Stomach (tissue), 8 donors: ENCODE measurements at regions not wholly inside any gene's neighbourhood (a gene's known extent, or its start where the extent isn't known, plus 50 kb on each side); places are given as distances from the start of the nearest gene placed in this dataset.

Source experiments
- DNase-seq, 2 donors: peaks; one replicate each; pipeline versions ENCODE4 v3.0.0 to v3.0.0-alpha.2; 2013 to 2019
- H3K27ac ChIP-seq, 5 donors: fragments of 200-600 bp in 4 of 5; sonication (generic) in 4 of 5; one replicate each; pipeline ENCODE4 v1.5.1; 2013 to 2019; ENCODE audit warnings: mild to moderate bottlenecking in 1 of 5, moderate library complexity in 1 of 5
- H3K27me3 ChIP-seq, 3 donors: fragments of 200-600 bp; sonication (generic); one replicate each; pipeline ENCODE4 v1.5.1; 2017 to 2019; ENCODE audit warnings: mixed run types in 1 of 3
- H3K36me3 ChIP-seq, 4 donors: fragments of 200-600 bp; sonication (generic); 1 replicate in 3 of 4; 2 replicates in 1 of 4; pipeline ENCODE4 v1.5.1; 2016 to 2019
- H3K4me1 ChIP-seq, 4 donors: fragments of 200-600 bp; sonication (generic); one replicate each; pipeline ENCODE4 v1.5.1; 2016 to 2019
- H3K4me3 ChIP-seq, 4 donors: fragments of 200-600 bp; sonication (generic) in 3 of 4; one replicate each; pipeline ENCODE4 v1.5.1; 2016 to 2019; ENCODE audit warnings: mild to moderate bottlenecking in 1 of 4
- H3K9me3 ChIP-seq, 4 donors: fragments of 200-600 bp; sonication (generic); one replicate each; pipeline ENCODE4 v1.5.1; 2016 to 2019
- EP300 ChIP-seq: sonication (generic); formaldehyde crosslinking; IDR thresholded peaks from one replicate; pipeline ENCODE4 v1.6.1; 2017; ENCODE audit warnings: antibody characterized with exemption
- POLR2A ChIP-seq, 4 donors: fragments of 450-650 bp; IDR thresholded peaks; one replicate each; pipeline ENCODE4 v1.6.1; 2016; ENCODE audit warnings: antibody characterized with exemption in 4 of 4, control low read depth in 2 of 4, mild to moderate bottlenecking in 1 of 4, moderate library complexity in 1 of 4
- POLR2AphosphoS5 ChIP-seq, 3 donors: sonication (generic); formaldehyde crosslinking; IDR thresholded peaks; one replicate each; pipeline ENCODE4 v1.6.1; 2016; ENCODE audit warnings: antibody characterized with exemption in 3 of 3
- WGBS, 5 donors: extraction: QIAGEN DNeasy Blood & Tissue Kit in 3 of 5; methylation state at CpG; one replicate each; pipeline versions ENCODE4 v1.1.5 to v1.1.7; 2013 to 2018; 5-methylcytosine and 5-hydroxymethylcytosine counted together
- intact Hi-C: fragments of 100-400 bp; cut with DNase I; formaldehyde crosslinking; loops from one replicate; pipeline ENCODE4 v1.15.1; 2023; ENCODE audit warnings: low total_unique reads
- TF ChIP-seq, protein P1 (sequence below), 7 experiments: fragments of 450-650 bp in 4 of 7; fragments of 200-600 bp in 3 of 7; sonication (generic) in 3 of 7; IDR thresholded peaks; one replicate each; pipeline ENCODE4 v1.5.1; 2016 to 2019; ENCODE audit warnings: antibody characterized with exemption in 7 of 7, control low read depth in 2 of 7, mild to moderate bottlenecking in 1 of 7
- donor health status: healthy with polysubstance abuse.
- donor health status: Bipolar disorder and iron deficiency.
- donor health status: healthy.

DNA sequence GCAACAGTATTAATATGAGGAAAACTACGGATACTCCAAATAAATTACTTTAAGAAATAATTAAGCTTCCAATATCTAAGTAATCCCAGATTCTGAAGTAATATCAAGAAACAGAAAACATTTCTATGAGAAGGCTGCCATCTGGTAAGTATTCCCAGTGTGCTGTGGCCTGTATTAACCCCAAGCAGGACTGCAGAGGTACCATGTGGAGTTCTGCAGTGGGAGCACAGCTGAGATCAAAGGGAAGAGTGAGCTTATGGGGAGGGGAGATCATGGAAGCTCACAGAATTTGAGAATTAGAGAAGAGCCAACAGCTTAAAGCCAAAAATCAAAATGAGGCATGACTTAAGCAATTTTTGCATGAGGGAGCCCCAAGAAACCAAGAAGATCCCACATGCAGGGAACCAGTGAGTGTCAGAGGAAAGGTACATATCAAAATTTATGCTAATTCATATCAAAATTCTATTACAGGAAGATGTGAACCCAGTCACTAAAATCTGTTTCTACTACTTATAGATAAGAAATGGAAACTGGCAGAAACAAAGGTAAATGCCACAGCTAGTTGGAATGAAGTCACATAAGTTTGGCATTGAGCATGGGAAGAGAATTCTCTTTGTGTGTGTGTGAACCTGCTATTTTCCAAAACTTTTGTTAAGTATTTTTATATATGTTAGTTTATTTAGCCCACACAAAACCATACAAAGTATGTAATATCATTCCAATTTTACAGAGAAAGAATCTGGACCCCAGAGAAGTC, 62.6 kb upstream of the KITLG start:
- H3K4me3 ChIP-seq: no peak overlapping the region
- no peaks in the 10 kb centered on the region for H3K9me3 ChIP-seq
- H3K4me1 ChIP-seq: peaks cover 0 to 28% (median 11%) of the 10 kb centered on the region in 4 donors
- H3K27ac ChIP-seq: no peak overlapping the region
- intact Hi-C loops: no loop called here
- DNase-seq: no peak
- no peak for TF ChIP-seq EP300
- TF ChIP-seq, protein P1, sequence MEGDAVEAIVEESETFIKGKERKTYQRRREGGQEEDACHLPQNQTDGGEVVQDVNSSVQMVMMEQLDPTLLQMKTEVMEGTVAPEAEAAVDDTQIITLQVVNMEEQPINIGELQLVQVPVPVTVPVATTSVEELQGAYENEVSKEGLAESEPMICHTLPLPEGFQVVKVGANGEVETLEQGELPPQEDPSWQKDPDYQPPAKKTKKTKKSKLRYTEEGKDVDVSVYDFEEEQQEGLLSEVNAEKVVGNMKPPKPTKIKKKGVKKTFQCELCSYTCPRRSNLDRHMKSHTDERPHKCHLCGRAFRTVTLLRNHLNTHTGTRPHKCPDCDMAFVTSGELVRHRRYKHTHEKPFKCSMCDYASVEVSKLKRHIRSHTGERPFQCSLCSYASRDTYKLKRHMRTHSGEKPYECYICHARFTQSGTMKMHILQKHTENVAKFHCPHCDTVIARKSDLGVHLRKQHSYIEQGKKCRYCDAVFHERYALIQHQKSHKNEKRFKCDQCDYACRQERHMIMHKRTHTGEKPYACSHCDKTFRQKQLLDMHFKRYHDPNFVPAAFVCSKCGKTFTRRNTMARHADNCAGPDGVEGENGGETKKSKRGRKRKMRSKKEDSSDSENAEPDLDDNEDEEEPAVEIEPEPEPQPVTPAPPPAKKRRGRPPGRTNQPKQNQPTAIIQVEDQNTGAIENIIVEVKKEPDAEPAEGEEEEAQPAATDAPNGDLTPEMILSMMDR (IDR thresholded peaks at IDR 0.05): no peak
- TF ChIP-seq POLR2A (IDR thresholded peaks at IDR 0.05): no peak
- TF ChIP-seq POLR2AphosphoS5 (IDR thresholded peaks at IDR 0.05): no peak
- 71 to 86% (median 74%) methylated on average over 1 of the region's 1 CpG for WGBS, 5 donors
- no peaks in the 10 kb centered on the region for H3K27me3 ChIP-seq
- no peaks in the 10 kb centered on the region for H3K36me3 ChIP-seq

DNA sequence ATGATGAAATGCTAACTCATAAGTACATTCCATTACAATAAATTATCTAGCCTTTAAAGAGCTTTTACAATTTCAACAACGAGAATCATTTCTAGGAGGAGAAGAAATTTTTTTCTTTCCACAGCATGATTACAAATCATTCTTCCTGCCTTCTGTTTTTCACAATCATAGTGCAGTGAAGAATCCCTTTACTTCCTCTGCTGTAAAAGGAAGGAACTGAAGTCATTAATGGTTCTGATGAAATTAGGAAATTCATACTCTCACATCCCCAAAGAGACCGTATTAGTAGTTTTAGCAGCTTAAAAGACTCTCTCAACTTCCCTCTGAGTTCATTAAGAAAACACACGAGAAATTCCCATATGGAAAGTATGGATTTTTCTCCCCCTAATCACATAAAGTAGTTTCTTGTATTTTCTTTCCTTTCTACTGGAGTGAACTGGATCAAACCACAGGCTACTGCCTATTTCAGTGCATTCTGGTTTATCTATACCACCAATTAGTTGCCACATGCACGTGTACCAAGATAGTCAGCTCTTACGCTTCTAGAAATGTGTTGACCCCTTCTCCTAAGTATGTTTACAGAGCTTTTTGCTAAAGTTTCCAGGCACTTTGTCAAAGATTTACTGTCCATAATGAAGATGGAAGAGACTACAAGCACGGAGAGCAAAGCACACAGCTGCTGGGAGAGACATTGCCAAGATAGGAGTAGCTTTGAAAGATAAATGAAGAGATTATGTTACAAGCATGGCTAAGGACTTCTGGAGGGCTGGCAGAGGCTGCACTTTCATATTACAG, 58.9 kb upstream of the KITLG start:
- intact Hi-C loops: no loop called here
- DNase-seq: peak in 1 of 2 donors; percentile 73
- 34 to 52% (median 42%) methylated on average over 6 of the region's 6 CpGs for WGBS, 5 donors

DNA sequence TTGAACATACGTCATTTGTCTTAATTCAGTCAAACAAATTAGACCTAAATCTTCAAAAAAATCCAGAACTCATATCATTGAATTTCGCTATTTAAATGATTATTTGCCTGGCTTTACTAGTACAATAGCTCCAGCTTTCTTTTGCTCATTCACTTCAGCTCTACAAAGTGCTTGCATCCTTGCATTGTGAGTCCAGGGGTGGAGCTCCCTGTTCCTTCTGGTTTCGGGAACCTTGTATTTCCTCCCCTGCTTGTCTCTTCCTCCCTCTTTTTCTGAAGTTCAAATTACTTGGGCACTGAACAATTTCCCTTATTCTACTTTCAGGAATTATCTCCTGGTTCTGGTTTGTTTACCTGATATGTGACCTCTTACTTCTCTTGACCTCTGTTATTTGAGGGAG, 58.1 kb upstream of the KITLG start:
- Histone ChIP-seq H3K9me3 (no peaks in the 10 kb centered on the region), H3K27me3 (no peaks in the 10 kb centered on the region), H3K4me1 (peaks cover 0 to 28% (median 11%) of the 10 kb centered on the region in 4 donors), H3K36me3 (no peaks in the 10 kb centered on the region), H3K4me3 (no peak overlapping the region), H3K27ac (peak overlapping the region in 3 of 5 donors; percentile 65 to 74 (median 67))
- intact Hi-C loops: no loop called here
- TF ChIP-seq POLR2A (IDR thresholded peaks at IDR 0.05): no peak
- TF ChIP-seq EP300: no peak
- TF ChIP-seq POLR2AphosphoS5 (IDR thresholded peaks at IDR 0.05): no peak
- TF ChIP-seq, protein P1 (IDR thresholded peaks at IDR 0.05): no peak
- WGBS, 5 donors: 77 to 78% (median 78%) methylated on average over 3 of the region's 3 CpGs
- peak in 1 of 2 donors; percentile 17 for DNase-seq

More for the DNA sequence above, 58.9 kb upstream of the KITLG start:
- Histone ChIP-seq H3K4me3 (no peak overlapping the region), H3K27ac (peak overlapping the region in 4 of 5 donors; percentile 38 to 74 (median 66)), H3K36me3 (no peaks in the 10 kb centered on the region), H3K27me3 (no peaks in the 10 kb centered on the region), H3K9me3 (no peaks in the 10 kb centered on the region), H3K4me1 (peaks cover 0 to 28% (median 11%) of the 10 kb centered on the region in 4 donors)
- TF ChIP-seq POLR2AphosphoS5 (IDR thresholded peaks at IDR 0.05) (peak in 1 of 3 donors; percentile 8), EP300 (no peak)
- TF ChIP-seq, protein P1 (IDR thresholded peaks at IDR 0.05): no peak

DNA sequence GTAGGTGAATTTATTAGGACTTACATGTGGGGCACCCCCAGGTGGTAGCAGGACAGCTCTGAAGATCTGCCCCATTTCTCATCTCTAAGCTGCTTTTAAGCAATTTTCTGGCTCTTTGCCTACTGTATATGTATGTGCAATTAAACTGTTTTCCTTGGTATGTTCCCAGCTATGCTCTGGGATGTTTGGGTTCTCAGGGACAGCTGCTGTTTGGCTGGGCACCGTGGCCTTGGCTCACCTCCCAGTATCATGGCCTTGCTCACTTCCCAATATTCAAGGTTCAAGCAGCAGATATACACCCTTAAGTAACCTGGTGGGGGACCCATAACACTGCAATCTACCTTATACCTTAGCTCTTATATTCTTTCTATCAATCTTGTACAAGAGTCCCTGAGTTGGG, 53.7 kb upstream of the KITLG start:
- H3K4me3 ChIP-seq: no peak overlapping the region
- intact Hi-C loops: no loop called here
- 17 to 33% (median 25%) methylated on average over 1 of the region's 1 CpG for WGBS, 5 donors
- peaks cover 7 to 29% (median 16%) of the 10 kb centered on the region in 4 donors for H3K4me1 ChIP-seq
- TF ChIP-seq, protein P1 (IDR thresholded peaks at IDR 0.05): no peak
- TF ChIP-seq POLR2AphosphoS5 (IDR thresholded peaks at IDR 0.05) (no peak), POLR2A (IDR thresholded peaks at IDR 0.05) (no peak), EP300 (no peak)
- H3K36me3 ChIP-seq: no peaks in the 10 kb centered on the region
- no peak overlapping the region for H3K27ac ChIP-seq
- H3K9me3 ChIP-seq: no peaks in the 10 kb centered on the region
- DNase-seq: no peak
- no peaks in the 10 kb centered on the region for H3K27me3 ChIP-seq
